PC-3 (cell line): ENCODE measurements at regions not wholly inside any gene's neighbourhood (a gene's known extent, or its start where the extent isn't known, plus 50 kb on each side); places are given as distances from the start of the nearest gene placed in this dataset.

Experiments used
- ATAC-seq: fragments of 200-7000 bp; cut with Tn5 transposase; 2 replicates; pipeline ENCODE4 v1.9.1; 2020; ENCODE audit warnings: mild to moderate bottlenecking, moderate library complexity
- BruUV-seq: library from RNA; stranded (reverse); fragments of 400-500 nt; replicated peaks from 2 replicates; lab custom pipeline; 2021; lab: Mats Ljungman, UMichigan
- CTCF ChIA-PET: fragments of 300-600 bp; sonication (Branson Sonifier 250); formaldehyde crosslinking; loops from one replicate; lab custom pipeline; 2022; ENCODE audit warnings: antibody characterized with exemption; lab: Charles Lee
- POLR2A ChIA-PET: fragments of 300-600 bp; sonication (Branson Sonifier 250); formaldehyde crosslinking; loops from one replicate; lab custom pipeline; 2022; ENCODE audit warnings: antibody characterized with exemption; ENCODE audit not compliant: unreplicated experiment; lab: Charles Lee
- DNase-seq: peaks from one replicate; pipeline ENCODE4 v3.0.0-alpha.2; 2015
- H2AFZ ChIP-seq: fragments of 300-600 bp; sonication (generic); 2 replicates; pipeline ENCODE4 v1.6.0; 2016; ENCODE audit warnings: antibody characterized with exemption, low read length
- H3F3A ChIP-seq: fragments of 300-600 bp; sonication (generic); one replicate; pipeline ENCODE4 v1.6.0; 2017; ENCODE audit warnings: antibody characterized with exemption, low read length, control low read depth, mild to moderate bottlenecking; ENCODE audit not compliant: unreplicated experiment
- H3K27ac ChIP-seq: fragments of 300-600 bp; sonication (generic); 2 replicates; pipeline ENCODE4 v1.5.1; 2016; ENCODE audit warnings: mild to moderate bottlenecking, low read length
- H3K27me3 ChIP-seq: fragments of 300-600 bp; sonication (generic); 2 replicates; pipeline ENCODE4 v1.6.1; 2016; ENCODE audit warnings: low read length, mixed read lengths
- H3K36me3 ChIP-seq: fragments of 300-600 bp; sonication (generic); 2 replicates; pipeline ENCODE4 v1.6.1; 2016; ENCODE audit warnings: low read depth, mixed run types, low read length, mixed read lengths
- H3K4me1 ChIP-seq: fragments of 300-600 bp; sonication (generic); 2 replicates; pipeline ENCODE4 v1.5.1; 2016; ENCODE audit warnings: low read length; ENCODE audit not compliant: insufficient read depth
- H3K4me2 ChIP-seq: fragments of 300-600 bp; sonication (generic); 2 replicates; pipeline ENCODE4 v1.6.0; 2016; ENCODE audit warnings: low read length
- H3K4me3 ChIP-seq: fragments of 300-600 bp; sonication (generic); 2 replicates; pipeline ENCODE4 v1.5.1; 2016; ENCODE audit warnings: mild to moderate bottlenecking, low read length, mixed read lengths
- H3K79me2 ChIP-seq: fragments of 300-600 bp; sonication (generic); 2 replicates; pipeline ENCODE4 v1.6.1; 2017; ENCODE audit warnings: low read length, mixed read lengths
- H3K9ac ChIP-seq: fragments of 300-600 bp; sonication (generic); 2 replicates; pipeline ENCODE4 v1.6.0; 2016; ENCODE audit warnings: mild to moderate bottlenecking, low read length
- H3K9me2 ChIP-seq: fragments of 300-600 bp; sonication (generic); replicated peaks from 2 replicates; pipeline ENCODE4 v1.6.1; 2016; ENCODE audit warnings: mixed run types, low read length, mixed read lengths
- H3K9me3 ChIP-seq: fragments of 300-600 bp; sonication (generic); 2 replicates; pipeline ENCODE4 v1.6.1; 2016; ENCODE audit warnings: low read length, mixed read lengths
- H4K20me1 ChIP-seq: fragments of 300-600 bp; sonication (generic); 2 replicates; pipeline ENCODE4 v1.6.1; 2016; ENCODE audit warnings: low read length, mixed read lengths
- EZH2 ChIP-seq: fragments of 300-600 bp; sonication (generic); IDR thresholded peaks from one replicate; pipeline ENCODE4 v1.6.1; 2017; ENCODE audit warnings: antibody characterized with exemption, mild to moderate bottlenecking, low read length; ENCODE audit not compliant: unreplicated experiment
- EZH2phosphoT487 ChIP-seq: fragments of 300-600 bp; sonication (generic); IDR thresholded peaks from 2 replicates; pipeline ENCODE4 v1.6.1; 2018; ENCODE audit warnings: mild to moderate bottlenecking, antibody characterized with exemption, low read length, borderline replicate concordance
- intact Hi-C: fragments of 100-400 bp; cut with micrococcal nuclease; formaldehyde crosslinking; loops from 2 replicates; pipeline ENCODE4 v1.9.0; 2023
- TF ChIP-seq, protein P1 (sequence below): fragments of 300-600 bp; sonication (generic); conservative IDR thresholded peaks from 2 replicates; pipeline ENCODE4 v1.5.1; 2017; ENCODE audit warnings: antibody characterized with exemption, low read depth, mild to moderate bottlenecking, low read length

DNA sequence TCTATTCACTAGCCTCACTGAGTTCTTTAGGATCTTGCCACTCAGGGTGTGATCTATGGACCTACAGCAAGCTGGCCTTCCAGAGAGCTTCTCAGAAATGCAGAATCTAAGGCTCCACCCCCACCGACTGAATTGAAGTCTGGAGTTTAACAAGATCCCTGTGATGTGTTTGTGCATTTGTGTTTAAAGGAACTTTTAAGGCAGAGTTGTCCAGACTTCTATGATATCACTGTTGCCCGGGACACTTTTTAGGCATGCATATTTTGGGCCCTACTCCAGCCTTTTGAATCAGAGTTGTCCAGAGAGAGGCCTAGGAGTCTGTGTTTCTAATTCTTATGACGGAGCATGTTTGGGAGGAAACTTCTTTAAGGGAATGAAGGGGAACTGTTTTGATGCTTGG, 232.3 kb downstream of the QKI start:
- Histone ChIP-seq H3F3A (no peaks in the 10 kb centered on the region), H2AFZ (no peak overlapping the region), H3K4me1 (no peaks in the 10 kb centered on the region), H4K20me1 (no peaks in the 10 kb centered on the region), H3K9me3 (no peaks in the 10 kb centered on the region), H3K4me3 (no peak overlapping the region), H3K27ac (no peak overlapping the region), H3K9ac (no peak overlapping the region), H3K9me2 (no peaks in the 10 kb centered on the region), H3K36me3 (no peaks in the 10 kb centered on the region), H3K27me3 (0 out of 2 replicates have a peak, but pooled peaks cover 7% of the 10 kb centered on the region), H3K4me2 (no peak overlapping the region), H3K79me2 (no peaks in the 10 kb centered on the region)
- TF ChIP-seq EZH2phosphoT487 (no peak), EZH2 (no peak)
- TF ChIP-seq, protein P1, sequence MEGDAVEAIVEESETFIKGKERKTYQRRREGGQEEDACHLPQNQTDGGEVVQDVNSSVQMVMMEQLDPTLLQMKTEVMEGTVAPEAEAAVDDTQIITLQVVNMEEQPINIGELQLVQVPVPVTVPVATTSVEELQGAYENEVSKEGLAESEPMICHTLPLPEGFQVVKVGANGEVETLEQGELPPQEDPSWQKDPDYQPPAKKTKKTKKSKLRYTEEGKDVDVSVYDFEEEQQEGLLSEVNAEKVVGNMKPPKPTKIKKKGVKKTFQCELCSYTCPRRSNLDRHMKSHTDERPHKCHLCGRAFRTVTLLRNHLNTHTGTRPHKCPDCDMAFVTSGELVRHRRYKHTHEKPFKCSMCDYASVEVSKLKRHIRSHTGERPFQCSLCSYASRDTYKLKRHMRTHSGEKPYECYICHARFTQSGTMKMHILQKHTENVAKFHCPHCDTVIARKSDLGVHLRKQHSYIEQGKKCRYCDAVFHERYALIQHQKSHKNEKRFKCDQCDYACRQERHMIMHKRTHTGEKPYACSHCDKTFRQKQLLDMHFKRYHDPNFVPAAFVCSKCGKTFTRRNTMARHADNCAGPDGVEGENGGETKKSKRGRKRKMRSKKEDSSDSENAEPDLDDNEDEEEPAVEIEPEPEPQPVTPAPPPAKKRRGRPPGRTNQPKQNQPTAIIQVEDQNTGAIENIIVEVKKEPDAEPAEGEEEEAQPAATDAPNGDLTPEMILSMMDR = no peak
- POLR2A ChIA-PET = no interaction called here
- ATAC-seq = no peak
- CTCF ChIA-PET = no interaction called here
- BruUV-seq = no TSS peak
- DNase-seq = no peak
- intact Hi-C loops = no loop called here

GRCh38 chr6:163646133-163646532, 231.6 kb downstream of the QKI start:
- DNase-seq = no peak

DNA sequence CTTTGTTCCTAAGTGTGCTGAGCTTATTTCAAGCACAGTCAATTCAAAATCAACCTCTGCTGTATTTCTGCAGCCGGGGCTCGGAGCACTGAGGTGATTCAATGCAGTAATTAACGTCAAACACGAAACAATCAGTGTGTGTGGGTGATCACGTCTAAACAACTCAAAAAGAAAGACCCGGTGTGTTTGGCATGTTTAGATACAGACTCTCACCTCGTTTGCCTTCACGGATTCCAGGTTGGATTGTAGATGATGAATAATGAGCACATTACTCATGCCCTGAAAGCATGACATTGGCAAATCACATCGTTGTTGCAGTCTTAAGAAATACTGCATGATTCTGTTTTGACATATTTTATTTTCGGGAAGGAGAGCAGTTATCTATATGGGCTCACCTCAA, 231.0 kb downstream of the QKI start:
- POLR2A ChIA-PET = no interaction called here
- no peaks in the 10 kb centered on the region for H3K36me3 ChIP-seq
- no peaks in the 10 kb centered on the region for H3F3A ChIP-seq
- no peaks in the 10 kb centered on the region for H3K9me3 ChIP-seq
- no peak overlapping the region for H3K4me2 ChIP-seq
- H3K9ac ChIP-seq = no peak overlapping the region
- no peak for DNase-seq
- H3K27ac ChIP-seq = no peak overlapping the region
- H3K79me2 ChIP-seq = no peaks in the 10 kb centered on the region
- BruUV-seq = no TSS peak
- no peaks in the 10 kb centered on the region for H4K20me1 ChIP-seq
- TF ChIP-seq, protein P1 = no peak
- TF ChIP-seq EZH2 (no peak), EZH2phosphoT487 (no peak)
- no peak overlapping the region for H2AFZ ChIP-seq
- H3K4me1 ChIP-seq = no peaks in the 10 kb centered on the region
- CTCF ChIA-PET = no interaction called here
- 0 out of 2 replicates have a peak, but pooled peaks cover 10% of the 10 kb centered on the region for H3K27me3 ChIP-seq
- no peak for ATAC-seq
- H3K9me2 ChIP-seq = no peaks in the 10 kb centered on the region
- no peak overlapping the region for H3K4me3 ChIP-seq
- intact Hi-C loops = no loop called here

More at GRCh38 chr6:163646133-163646532, 231.6 kb downstream of the QKI start:
- H4K20me1 ChIP-seq = no peaks in the 10 kb centered on the region
- no peak overlapping the region for H3K4me2 ChIP-seq
- H3K9ac ChIP-seq = no peak overlapping the region
- no peaks in the 10 kb centered on the region for H3K79me2 ChIP-seq
- no peak overlapping the region for H3K27ac ChIP-seq
- intact Hi-C loops = no loop called here
- no peak for ATAC-seq
- H3K9me2 ChIP-seq = no peaks in the 10 kb centered on the region
- H3F3A ChIP-seq = no peaks in the 10 kb centered on the region
- POLR2A ChIA-PET = no interaction called here
- H3K36me3 ChIP-seq = no peaks in the 10 kb centered on the region
- H3K4me3 ChIP-seq = no peak overlapping the region
- CTCF ChIA-PET = no interaction called here
- H3K27me3 ChIP-seq = 0 out of 2 replicates have a peak, but pooled peaks cover 10% of the 10 kb centered on the region
- no peak for TF ChIP-seq EZH2
- TF ChIP-seq EZH2phosphoT487 = no peak
- TF ChIP-seq, protein P1 = no peak
- H3K4me1 ChIP-seq = no peaks in the 10 kb centered on the region
- no TSS peak for BruUV-seq
- no peaks in the 10 kb centered on the region for H3K9me3 ChIP-seq
- H2AFZ ChIP-seq = no peak overlapping the region
